ENCODE measurements at regions not wholly inside any gene's neighbourhood (a gene's known extent, or its start where the extent isn't known, plus 50 kb on each side); places are given as distances from the start of the nearest gene placed in this dataset.
"Not testable (repeated sequence)": the region's sequence is repeated elsewhere in the genome, so short reads cannot be mapped to it uniquely, and the experiment has no call there.

DNA sequence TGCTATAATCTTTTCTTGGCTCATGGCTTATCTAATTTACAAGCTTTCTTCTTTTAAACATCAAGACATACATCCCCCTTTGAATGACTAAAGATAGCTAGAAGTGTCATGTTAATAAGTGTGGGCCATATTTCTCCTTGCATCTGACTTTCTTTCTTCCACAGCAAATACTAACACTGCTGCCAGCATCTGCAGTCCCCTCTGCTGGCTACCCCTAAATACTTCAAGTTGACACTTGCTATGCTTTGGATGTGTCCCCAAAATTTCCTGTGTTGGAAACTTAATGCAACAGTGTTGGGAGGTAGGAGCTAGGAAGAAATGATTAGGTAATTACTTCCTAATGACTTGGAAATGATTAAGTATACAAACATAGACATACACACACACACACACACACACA is 459.0 kb upstream of the ST8SIA4 start:
- no peak for DNase-seq (ENCODE audit: low spot score)

DNA sequence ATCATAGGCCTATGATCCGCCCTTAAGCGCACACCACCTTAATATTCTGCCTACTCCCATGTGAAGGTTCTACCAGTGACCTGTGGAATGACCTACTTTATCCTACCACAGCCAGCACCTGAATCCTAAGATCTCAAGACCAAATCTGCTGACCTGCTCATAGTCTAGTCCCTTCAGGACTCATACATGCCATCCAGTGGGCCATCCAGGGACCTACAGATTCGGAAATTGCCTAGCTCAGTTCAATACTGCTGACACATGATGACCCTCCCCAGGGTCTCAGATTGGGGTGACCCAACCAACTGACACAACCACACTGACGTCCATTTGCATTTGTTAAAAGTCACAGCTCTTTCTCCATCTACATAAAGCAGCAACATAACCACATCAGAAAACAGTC is 443.8 kb upstream of the ST8SIA4 start:
- DNase-seq (ENCODE audit: low spot score), result no peak

DNA sequence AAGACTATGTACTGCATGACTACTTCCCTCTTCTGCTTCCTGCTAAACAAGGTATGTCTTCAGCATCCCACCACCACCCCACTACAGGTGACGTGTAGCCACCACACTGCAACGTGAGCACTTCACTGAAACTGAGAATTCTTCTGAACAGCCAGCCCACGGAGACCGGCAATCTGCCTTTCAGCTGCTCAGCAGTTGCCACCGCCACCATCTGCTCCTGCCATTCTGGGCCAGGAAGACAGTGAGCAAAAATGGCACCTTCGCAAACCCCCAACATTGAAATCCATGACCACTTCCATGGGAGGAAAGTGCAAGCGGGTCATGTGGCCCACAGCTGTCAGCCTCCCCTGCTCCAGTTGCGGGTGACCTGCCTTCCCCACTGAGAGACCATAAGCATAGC is 443.4 kb upstream of the ST8SIA4 start:
- DNase-seq (ENCODE audit: low spot score), result no peak

DNA sequence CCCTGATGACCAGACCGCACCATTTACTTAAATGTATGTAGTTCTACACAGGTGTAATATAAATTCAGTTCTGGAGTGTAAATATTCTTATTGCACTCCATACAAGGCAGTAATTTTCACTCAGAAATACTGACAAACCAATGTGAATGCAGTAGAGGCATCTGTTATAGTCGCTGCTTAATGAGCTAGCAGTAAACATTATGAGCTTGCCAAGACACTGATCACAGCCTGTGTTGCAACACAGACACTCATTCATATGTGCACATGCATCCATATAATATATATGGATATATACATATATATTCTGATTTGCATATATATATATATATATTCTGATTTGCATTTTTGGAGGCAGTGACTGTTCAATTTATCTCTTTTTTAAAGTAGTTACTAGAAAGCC is 435.1 kb upstream of the ST8SIA4 start:
- no peak for DNase-seq (ENCODE audit: low spot score)

DNA sequence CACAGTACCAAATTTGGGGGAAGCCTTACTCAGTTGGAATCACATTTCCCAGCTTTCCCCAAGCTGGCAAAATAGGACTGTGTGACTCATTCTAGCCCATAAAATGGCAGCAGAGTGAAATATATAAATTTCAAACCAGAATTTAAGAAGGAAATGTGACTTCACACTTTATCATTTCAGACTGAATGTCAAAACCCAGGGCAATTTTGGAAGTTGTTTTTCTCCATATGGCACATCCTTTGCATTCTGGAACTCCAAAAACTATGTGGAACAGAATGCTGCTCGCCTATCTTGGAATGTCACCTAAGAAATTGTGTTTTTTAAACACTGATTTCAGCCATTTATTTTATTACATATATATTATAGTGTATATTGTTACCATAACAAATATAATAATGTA is 424.7 kb upstream of the ST8SIA4 start:
- DNase-seq (ENCODE audit: low spot score), result no peak

DNA sequence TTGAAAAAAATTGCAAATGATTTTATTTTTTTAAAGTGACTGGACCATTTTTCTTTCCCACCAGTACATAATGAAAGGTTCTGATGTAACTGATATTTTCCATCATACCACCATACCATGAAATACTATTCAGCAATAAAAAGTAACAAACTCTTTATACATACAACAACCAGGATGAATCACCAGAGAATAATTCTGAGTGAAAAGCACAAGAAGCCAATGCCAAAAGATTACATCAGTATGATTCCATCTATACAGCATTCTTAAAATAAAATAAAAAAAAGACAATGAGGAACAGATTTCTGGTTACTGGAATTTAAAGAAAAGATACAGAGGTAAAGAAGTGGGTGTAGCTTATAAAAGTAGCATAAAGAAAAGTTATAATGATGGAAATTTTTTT is 423.7 kb upstream of the ST8SIA4 start:
- DNase-seq (ENCODE audit: low spot score), result no peak

DNA sequence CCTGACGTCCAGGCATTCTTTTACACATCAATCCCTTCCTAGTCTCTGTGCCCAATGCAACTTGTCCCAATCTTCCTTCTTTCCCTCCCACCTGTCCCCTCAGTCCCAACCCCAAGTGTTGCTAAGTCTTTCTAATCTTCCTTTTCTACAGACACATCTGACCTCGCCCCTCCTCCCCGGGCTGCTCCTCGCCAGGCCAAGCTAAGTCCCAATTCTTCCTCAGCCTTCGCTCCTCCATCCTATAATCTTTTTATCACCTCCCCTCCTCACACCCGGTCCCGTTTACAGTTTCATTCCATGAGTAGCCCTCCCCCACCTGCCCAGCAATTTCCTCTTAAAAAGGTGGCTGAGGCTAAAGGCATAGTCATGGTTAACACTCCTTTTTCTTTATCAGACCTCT is 413.3 kb upstream of the ST8SIA4 start:
- not testable (repeated sequence) for DNase-seq (ENCODE audit: low spot score)

DNA sequence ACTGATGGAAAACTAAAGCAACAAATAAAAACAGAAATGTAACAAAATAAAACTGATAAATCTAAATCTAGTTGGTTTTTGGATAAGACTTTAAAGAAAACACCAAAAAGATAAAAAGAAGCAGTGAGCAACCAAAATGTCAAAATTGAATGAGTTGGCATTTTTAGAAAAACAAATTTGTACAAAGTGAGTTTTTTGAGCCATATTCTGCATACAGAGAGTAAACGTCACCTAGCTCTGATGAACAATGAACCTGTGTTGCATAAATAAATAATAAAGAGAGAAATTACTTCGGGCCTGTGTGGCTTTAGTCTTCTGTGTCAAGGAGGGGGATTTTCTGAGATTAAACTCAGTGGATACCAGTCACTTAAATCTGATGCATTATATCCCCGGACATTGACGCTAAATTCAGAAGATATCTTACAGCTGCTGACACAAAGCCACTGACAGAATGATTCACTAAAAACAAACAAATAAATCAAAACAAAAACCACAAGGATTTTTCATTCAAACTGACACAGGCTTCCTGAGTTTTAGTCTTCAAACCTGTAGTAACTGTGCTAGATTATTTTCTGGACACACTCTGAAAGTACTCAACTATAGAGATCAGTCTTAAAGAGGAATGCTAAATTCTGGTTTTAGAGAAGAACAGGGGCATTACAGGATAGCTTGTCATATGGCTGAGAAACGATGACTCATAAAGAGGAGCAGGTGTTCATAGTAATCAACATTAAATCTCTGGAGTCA is 403.5 kb upstream of the ST8SIA4 start:
- no peak for DNase-seq (ENCODE audit: low spot score)

DNA sequence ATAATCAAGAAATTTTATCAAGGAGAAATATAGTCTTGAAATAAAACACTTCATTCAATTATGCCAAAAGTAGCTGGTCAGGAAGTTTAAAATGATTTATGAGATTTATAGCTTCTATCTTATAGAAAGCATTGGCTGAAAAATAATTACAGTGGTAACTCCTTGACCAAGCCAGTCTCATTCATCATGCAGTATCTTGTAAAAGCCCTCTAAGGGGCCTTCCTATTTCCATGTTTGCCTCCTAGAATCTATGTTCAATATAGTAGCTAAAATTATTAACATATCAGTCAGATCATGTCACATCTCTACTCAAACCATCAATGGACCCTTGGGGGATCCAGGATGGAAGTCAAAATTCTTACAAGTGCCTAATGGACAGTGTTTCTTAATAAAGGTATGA is 393.4 kb upstream of the ST8SIA4 start:
- no peak for DNase-seq (ENCODE audit: low spot score)

DNA sequence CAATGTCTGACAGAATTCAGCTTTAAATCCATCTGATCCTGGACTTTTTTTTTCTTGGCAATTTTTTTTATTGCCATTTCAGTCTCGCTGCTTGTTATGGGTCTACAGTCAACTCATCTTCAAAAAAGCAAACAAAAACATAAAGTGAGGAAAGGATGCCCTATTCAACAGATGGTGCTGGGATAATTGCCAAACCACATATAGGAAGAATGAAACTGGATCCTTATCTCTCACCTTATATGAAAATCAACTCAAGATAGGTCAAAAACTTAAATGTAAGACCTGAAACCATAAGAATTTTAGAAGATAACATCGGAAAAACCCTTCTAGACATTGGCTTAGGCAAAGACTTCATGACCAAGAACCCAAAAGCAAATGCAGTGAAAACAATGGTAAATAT is 389.1 kb upstream of the ST8SIA4 start:
- no peak for DNase-seq (ENCODE audit: low spot score)

DNA sequence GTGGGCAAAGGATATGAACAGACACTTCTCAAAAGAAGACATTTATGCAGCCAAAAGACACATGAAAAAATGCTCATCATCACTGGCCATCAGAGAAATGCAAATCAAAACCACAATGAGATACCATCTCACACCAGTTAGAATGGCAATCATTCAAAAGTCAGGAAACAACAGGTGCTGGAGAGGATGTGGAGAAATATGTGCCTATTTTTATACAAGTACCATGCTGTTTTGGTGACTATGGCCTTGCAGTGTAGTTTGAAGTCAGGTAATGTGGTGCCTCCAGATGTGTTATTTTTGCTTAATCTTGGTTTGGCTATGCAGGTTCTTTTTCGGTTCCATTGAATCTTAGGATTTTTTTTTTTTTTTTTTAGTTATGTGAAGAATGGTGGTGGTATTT is 387.7 kb upstream of the ST8SIA4 start:
- not testable (repeated sequence) for DNase-seq (ENCODE audit: low spot score)

DNA sequence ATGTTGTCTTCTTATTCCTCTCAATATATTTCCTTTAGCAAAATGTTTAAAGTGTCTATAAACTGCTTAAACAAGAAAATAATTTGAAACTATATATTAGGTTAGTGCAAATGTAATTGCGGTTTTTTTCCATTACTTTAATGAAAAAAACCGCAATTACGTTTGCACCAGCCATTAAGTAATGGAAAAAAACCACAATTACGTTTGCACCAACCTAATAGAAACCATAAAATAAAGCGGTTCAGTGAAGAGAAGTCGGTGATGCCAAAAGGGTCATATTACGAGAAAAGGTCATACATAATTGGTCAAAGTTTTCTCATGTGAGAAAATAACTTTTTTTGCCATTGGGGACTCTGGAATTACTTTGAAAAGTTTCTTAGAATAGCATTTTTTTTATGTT is 385.6 kb upstream of the ST8SIA4 start:
- no peak for DNase-seq (ENCODE audit: low spot score)

DNA sequence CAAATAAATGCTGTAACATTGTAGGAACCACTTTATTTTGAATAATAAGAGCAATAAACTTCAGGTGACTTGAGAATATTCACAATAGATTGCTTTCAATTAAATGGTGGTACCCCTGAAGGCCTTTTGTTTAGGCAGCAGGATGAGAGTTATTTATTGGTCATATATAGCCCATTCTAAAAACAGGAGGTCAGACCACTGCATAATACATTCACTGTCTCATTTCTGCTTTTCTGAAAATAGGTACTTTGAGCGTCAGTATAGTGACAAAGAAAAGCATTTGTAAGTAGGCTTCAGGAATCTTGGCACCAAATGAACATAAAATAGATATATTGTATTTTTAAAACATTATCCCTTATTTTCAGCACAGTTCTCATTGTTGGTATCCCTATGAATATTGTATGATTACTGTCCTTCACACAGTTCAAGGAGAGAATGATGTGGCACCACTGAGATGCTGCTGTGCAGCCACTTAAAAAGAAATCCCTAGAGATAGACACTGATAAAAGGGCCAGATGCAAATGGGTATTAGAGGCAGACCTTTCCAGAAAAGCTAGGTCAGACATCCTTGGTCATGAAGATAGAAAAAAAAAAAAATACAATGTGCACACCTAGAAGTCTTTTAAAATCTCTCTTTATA is 381.8 kb upstream of the ST8SIA4 start:
- DNase-seq (ENCODE audit: low spot score), result no peak

DNA sequence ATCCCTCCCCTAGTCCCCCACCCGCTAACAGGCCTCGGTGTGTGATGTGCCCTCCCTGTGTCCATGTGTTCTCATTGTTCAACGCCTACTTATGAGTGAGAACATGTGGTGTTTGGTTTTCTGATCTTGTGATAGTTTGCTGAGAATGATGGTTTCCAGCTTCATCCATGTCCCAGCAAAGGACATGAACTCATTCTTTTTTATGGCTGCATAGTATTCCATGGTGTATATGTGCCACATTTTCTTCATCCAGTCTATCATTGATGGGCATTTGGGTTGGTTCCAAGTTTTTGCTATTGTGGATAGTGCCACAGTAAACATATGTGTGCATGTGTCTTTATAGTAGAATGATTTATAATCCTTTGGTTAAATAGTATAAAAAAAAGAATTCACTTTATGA is 380.9 kb upstream of the ST8SIA4 start:
- not testable (repeated sequence) for DNase-seq (ENCODE audit: low spot score)

DNA sequence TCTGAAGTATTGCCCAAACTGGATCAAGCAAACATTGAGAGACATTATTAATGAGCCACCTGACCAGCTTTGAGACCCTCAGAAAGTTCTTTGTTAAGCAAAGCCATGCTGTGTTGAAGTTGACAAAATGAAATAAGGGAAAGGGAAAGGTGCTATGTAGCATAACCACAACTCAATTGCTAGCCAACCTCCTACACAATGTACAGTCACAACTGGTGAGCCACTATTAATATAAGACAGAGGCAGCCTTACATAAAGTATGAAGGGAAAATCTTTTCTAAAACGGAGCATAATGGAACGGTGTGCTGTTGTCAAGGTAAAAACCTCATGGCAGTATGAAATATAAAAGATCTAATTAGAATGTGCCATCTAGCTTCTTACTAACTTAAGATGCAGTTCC is 375.8 kb upstream of the ST8SIA4 start:
- no peak for DNase-seq (ENCODE audit: low spot score)

DNA sequence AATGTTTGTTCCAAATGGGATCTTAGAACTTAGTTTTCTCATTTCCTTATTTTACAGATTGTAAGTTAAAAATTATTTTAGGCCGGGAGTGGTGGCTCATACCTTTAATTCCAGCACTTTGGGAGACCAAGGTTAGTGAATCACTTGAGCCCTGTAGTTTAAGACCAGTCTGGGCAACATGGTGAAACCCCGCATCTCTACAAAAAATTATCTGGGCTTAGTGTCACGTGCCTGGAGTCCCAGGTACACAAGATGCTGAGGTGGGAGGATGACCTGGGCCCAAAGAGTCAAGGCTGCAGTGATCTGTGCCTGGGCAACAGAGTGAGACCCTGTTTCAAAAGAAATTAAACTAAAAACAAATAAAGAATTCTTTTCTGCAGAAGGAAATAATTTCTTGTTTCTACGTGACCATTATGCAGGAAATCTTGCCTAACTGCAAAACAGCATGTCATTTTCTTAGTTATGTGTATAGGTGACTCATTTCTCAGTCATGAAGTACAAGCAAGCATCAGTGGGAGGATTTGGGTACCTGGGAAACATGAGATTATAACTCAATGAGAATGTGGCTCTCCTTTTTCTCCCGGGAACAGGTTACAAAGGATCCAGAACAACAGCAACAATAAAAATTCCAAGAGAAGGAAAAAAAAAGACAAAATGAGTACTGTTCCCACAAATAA is 375.1 kb upstream of the ST8SIA4 start:
- no peak for DNase-seq (ENCODE audit: low spot score)

DNA sequence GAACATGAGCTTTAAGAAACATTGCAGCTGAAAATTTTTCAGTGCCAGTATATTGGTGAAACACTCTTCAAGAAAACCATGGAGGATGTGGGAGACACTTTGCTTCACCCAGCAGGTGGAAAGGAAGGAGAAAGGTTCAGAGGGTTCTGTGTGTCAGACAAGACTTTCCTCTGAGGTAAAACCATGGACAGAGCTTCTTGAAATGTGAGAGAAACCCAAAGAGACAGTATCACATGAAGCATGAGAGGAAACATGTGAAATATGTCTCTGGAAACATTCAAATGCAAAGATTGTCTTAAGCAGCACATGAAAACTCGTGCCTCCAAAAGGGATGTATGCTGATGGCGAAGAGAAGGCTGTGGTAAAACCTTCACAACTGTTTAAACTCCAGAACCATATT is 368.9 kb upstream of the ST8SIA4 start:
- no peak for DNase-seq (ENCODE audit: low spot score)

DNA sequence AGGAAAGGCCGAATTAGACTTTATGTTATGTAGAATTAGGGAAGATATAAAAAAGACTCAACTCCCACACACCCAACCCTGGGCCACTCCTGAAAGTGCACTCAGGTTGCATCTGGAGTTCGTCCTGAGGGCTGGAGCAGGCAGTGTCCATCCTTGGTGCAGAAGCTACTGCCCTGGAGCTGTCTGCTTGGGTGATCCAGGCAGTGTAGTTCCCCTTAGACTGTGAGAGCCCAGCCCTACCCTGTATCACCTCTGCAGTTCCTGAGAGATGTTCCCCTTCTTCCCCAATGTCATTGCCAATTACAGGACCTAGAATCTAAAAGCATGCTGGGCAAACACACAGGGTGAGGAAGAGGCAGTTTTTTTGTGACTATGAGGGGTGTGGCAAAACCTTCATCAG is 368.3 kb upstream of the ST8SIA4 start:
- no peak for DNase-seq (ENCODE audit: low spot score)

DNA sequence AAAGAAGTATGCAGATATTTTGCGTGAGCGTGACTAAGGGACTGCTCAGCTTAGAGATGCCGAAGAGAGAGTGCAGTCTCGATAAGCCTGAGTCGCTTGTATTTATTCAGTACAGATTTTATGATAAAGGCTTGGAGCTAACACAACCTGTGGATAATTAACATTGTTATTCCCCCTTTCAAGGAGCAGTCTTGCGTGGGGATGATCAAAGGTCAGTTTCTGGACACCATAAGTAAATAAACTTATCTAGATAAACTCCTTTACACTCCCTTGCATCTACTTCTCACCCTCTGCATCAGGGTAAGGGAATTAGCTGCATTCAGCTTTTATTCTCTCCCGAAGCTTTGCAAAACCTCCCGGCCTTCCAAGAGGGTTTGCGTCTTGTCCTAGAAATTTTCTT is 357.8 kb upstream of the ST8SIA4 start:
- no peak for DNase-seq (ENCODE audit: low spot score)

DNA sequence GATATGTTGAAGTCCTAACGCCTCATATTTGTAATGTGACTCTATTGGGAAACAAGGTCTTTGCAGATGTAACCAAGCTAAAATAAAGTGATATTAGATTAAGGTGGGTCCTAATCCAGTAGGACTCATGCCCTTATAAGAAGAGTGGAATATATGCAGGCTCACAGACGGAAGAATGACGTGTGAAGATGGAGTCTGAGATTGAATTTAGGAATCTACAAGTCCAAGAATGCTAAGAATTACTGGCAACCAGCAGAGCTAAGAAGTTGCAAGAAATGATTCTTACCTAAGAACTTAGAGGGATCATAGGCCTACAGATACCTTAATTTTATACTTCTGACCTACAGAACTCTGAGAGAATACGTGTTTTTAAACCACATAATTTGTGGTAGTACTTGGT is 350.0 kb upstream of the ST8SIA4 start:
- DNase-seq (ENCODE audit: low spot score), result no peak

DNA sequence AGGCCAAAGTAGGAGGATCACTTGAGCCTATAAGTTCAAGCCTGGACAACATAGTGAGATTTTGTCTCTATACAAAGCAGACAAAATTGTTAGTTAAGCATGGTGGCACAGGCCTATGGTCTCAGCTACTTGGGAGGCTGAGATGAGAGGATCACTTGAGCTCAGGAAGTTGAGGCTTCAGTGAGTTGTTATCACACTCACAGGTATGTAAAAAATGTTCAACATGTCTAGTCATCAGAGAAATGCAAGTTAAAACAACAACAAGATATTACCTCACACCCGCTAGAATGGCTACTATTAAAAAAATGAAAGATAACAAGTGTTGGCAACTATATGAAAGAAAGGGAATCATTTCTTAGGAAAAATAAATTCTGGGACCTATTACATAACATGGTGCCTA is 341.5 kb upstream of the ST8SIA4 start:
- no peak for DNase-seq (ENCODE audit: low spot score)

DNA sequence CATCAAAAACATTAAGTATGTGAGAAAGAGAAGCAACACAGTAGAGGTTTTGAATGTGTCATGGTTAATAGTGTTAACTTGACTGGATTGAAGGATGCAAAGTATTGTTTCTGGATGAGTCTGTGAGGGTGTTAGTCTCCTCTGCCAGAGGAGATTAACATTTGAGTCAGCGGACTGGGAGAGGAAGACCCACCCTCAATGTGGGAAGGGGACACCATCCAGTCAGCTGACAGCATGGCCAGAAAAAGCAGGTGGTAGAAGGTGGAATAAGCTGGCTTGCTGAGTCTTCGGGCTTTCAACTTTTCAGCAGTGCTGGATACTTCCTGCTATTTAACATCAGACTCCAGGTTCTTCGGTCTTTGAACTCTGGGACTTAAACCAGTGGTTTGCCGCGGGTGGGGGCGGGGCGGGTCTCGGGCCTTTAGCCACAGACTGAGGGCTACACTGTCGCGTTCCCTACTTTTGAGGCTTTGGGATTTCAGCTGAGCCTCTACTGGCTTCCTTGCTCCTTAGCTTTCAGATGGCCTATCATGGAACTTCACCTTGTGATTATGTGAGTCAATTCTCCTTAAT is 309.9 kb upstream of the ST8SIA4 start:
- DNase-seq (ENCODE audit: low spot score), result no peak

DNA sequence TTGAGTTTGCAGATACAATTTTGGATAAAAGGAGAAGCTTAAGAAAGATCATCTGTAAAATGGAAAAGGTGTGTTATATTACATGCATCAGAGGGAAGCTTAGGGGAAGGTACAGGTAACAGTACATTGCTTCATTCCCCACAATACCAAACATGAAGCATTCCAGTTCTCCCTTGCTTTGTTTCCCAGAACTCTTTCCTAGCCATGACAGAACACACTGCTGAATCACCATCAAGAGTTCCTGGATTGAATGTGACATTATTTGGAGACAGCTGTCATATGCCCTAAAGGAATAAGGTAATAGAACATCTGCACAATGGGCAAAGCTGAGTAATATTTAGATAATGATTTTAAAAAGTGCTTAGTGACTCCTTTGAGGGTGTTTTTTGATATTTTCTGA is 303.5 kb upstream of the ST8SIA4 start:
- DNase-seq (ENCODE audit: low spot score), result no peak
